GM18502 (cell line): ENCODE measurements at regions not wholly inside any gene's neighbourhood (a gene's known extent, or its start where the extent isn't known, plus 50 kb on each side); places are given as distances from the start of the nearest gene placed in this dataset.
"Not testable (repeated sequence)": the region's sequence is repeated elsewhere in the genome, so short reads cannot be mapped to it uniquely, and the experiment has no call there.

ENCODE experiments used
- ATAC-seq: cut with Tn5 transposase; IDR thresholded peaks from one replicate; pipeline ENCODE4 v1.9.1; 2021; ENCODE audit warnings: mild to moderate bottlenecking; ENCODE audit not compliant: unreplicated experiment, poor library complexity

- ATAC-seq = no peak
These were observed 918.3 kb upstream of the TMEFF2 start for GRCh38 chr2:193112986-193113385.

- ATAC-seq = no peak
These were observed 908.3 kb upstream of the TMEFF2 start for GRCh38 chr2:193103064-193103463.

- ATAC-seq = no peak
These were observed 906.9 kb upstream of the TMEFF2 start for GRCh38 chr2:193101591-193101990.

- no peak for ATAC-seq
These were observed 893.3 kb upstream of the TMEFF2 start for GRCh38 chr2:193088026-193088425.

- ATAC-seq = no peak
These were observed 882.3 kb upstream of the TMEFF2 start for GRCh38 chr2:193076995-193077394.

- no peak for ATAC-seq
These were observed 880.2 kb upstream of the TMEFF2 start for GRCh38 chr2:193074933-193075332.

- no peak for ATAC-seq
These were observed 877.9 kb upstream of the TMEFF2 start for GRCh38 chr2:193072647-193073046.

GRCh38 chr2:193025556-193025955 is 830.8 kb upstream of the TMEFF2 start:
- not testable (repeated sequence) for ATAC-seq

GRCh38 chr2:193024791-193025190 is 830.1 kb upstream of the TMEFF2 start:
- no peak for ATAC-seq

- ATAC-seq = no peak
These were observed 817.1 kb upstream of the TMEFF2 start for GRCh38 chr2:193011870-193012269.

GRCh38 chr2:192993059-192993458 is 798.3 kb upstream of the TMEFF2 start:
- ATAC-seq = no peak

GRCh38 chr2:192983173-192983572 is 788.4 kb upstream of the TMEFF2 start:
- ATAC-seq = no peak

- ATAC-seq = no peak
These were observed 783.7 kb upstream of the TMEFF2 start for GRCh38 chr2:192978395-192978794.

- ATAC-seq = no peak
These were observed 777.2 kb upstream of the TMEFF2 start for GRCh38 chr2:192971981-192972380.

- ATAC-seq = no peak
These were observed 774.3 kb upstream of the TMEFF2 start for GRCh38 chr2:192969055-192969454.

GRCh38 chr2:192960945-192961344 is 766.2 kb upstream of the TMEFF2 start:
- ATAC-seq = no peak

- not testable (repeated sequence) for ATAC-seq
These were observed 763.9 kb upstream of the TMEFF2 start for GRCh38 chr2:192958615-192959014.

- ATAC-seq = no peak
These were observed 762.7 kb upstream of the TMEFF2 start for GRCh38 chr2:192957425-192957824.

- no peak for ATAC-seq
These were observed 758.4 kb upstream of the TMEFF2 start for GRCh38 chr2:192953116-192953515.

- ATAC-seq = no peak
These were observed 757.5 kb upstream of the TMEFF2 start for GRCh38 chr2:192952245-192952644.

GRCh38 chr2:192948316-192948715 is 753.6 kb upstream of the TMEFF2 start:
- ATAC-seq = no peak

GRCh38 chr2:192947352-192947751 is 752.6 kb upstream of the TMEFF2 start:
- ATAC-seq = no peak

GRCh38 chr2:192940767-192941166 is 746.0 kb upstream of the TMEFF2 start:
- ATAC-seq = no peak
